Mucosa of stomach (tissue), 1 donor: ENCODE measurements at regions not wholly inside any gene's neighbourhood (a gene's known extent, or its start where the extent isn't known, plus 50 kb on each side); places are given as distances from the start of the nearest gene placed in this dataset.

Experiments
- H3K27me3 ChIP-seq: one replicate; pipeline ENCODE4 v1.7.0; 2013; ENCODE audit warnings: mild to moderate bottlenecking, low read length; ENCODE audit not compliant: control insufficient read depth, insufficient read depth
- H3K36me3 ChIP-seq: one replicate; pipeline ENCODE4 v1.7.0; 2013; ENCODE audit warnings: low read length; ENCODE audit not compliant: control insufficient read depth, insufficient read depth
- H3K4me1 ChIP-seq: one replicate; pipeline ENCODE4 v1.7.0; 2013; ENCODE audit warnings: mild to moderate bottlenecking, low read length; ENCODE audit not compliant: control insufficient read depth, insufficient read depth
- H3K4me3 ChIP-seq: one replicate; pipeline ENCODE4 v1.7.0; 2013; ENCODE audit warnings: low read length
- H3K9ac ChIP-seq: one replicate; pipeline ENCODE4 v1.7.0; 2013; ENCODE audit warnings: mild to moderate bottlenecking, low read length, moderate library complexity
- H3K9me3 ChIP-seq: one replicate; pipeline ENCODE4 v1.7.0; 2013; ENCODE audit warnings: mild to moderate bottlenecking, low read length, moderate library complexity; ENCODE audit not compliant: control insufficient read depth
- donor health status: Pancreatic carcinoma.

GRCh38 chr1:19591482-19592091 is 52.5 kb upstream of the NBL1 start:
- H3K27me3 ChIP-seq: no peaks in the 10 kb centered on the region
- H3K36me3 ChIP-seq: no peaks in the 10 kb centered on the region
- no peaks in the 10 kb centered on the region for H3K9me3 ChIP-seq
- no peak overlapping the region for H3K4me3 ChIP-seq
- no peak overlapping the region for H3K9ac ChIP-seq
- peaks cover 15% of the 10 kb centered on the region for H3K4me1 ChIP-seq

GRCh38 chr1:19585507-19585906 is 58.6 kb upstream of the NBL1 start:
- H3K4me1 ChIP-seq: peaks cover 9% of the 10 kb centered on the region
- H3K27me3 ChIP-seq: no peaks in the 10 kb centered on the region
- H3K36me3 ChIP-seq: no peaks in the 10 kb centered on the region
- no peaks in the 10 kb centered on the region for H3K9me3 ChIP-seq
- no peak overlapping the region for H3K9ac ChIP-seq
- H3K4me3 ChIP-seq: no peak overlapping the region

GRCh38 chr1:19582318-19582717 is 61.8 kb upstream of the NBL1 start:
- Histone ChIP-seq H3K27me3 (no peaks in the 10 kb centered on the region), H3K4me3 (no peak overlapping the region), H3K36me3 (no peaks in the 10 kb centered on the region), H3K4me1 (peaks cover 9% of the 10 kb centered on the region), H3K9me3 (no peaks in the 10 kb centered on the region), H3K9ac (no peak overlapping the region)

GRCh38 chr1:19581381-19581780 is 62.7 kb upstream of the NBL1 start:
- H3K9me3 ChIP-seq: no peaks in the 10 kb centered on the region
- H3K27me3 ChIP-seq: no peaks in the 10 kb centered on the region
- no peak overlapping the region for H3K9ac ChIP-seq
- peaks cover 9% of the 10 kb centered on the region for H3K4me1 ChIP-seq
- no peak overlapping the region for H3K4me3 ChIP-seq
- no peaks in the 10 kb centered on the region for H3K36me3 ChIP-seq

GRCh38 chr1:19577561-19577960 is 66.5 kb upstream of the NBL1 start:
- no peaks in the 10 kb centered on the region for H3K9me3 ChIP-seq
- no peak overlapping the region for H3K4me3 ChIP-seq
- no peaks in the 10 kb centered on the region for H3K27me3 ChIP-seq
- H3K36me3 ChIP-seq: no peaks in the 10 kb centered on the region
- H3K9ac ChIP-seq: no peak overlapping the region
- H3K4me1 ChIP-seq: peaks cover 7% of the 10 kb centered on the region

GRCh38 chr1:19577036-19577435 is 67.1 kb upstream of the NBL1 start:
- H3K9me3 ChIP-seq: no peaks in the 10 kb centered on the region
- no peak overlapping the region for H3K4me3 ChIP-seq
- no peaks in the 10 kb centered on the region for H3K36me3 ChIP-seq
- H3K27me3 ChIP-seq: no peaks in the 10 kb centered on the region
- H3K4me1 ChIP-seq: peaks cover 2% of the 10 kb centered on the region
- H3K9ac ChIP-seq: no peak overlapping the region

- Histone ChIP-seq H3K9ac (no peak overlapping the region), H3K4me3 (no peak overlapping the region), H3K36me3 (no peaks in the 10 kb centered on the region), H3K9me3 (no peaks in the 10 kb centered on the region), H3K4me1 (peaks cover under 1% of the 10 kb centered on the region), H3K27me3 (no peaks in the 10 kb centered on the region)
Measured at GRCh38 chr1:19569786-19570185, 74.3 kb upstream of the NBL1 start.

GRCh38 chr1:19567041-19567440 is 77.1 kb upstream of the NBL1 start:
- peaks cover 17% of the 10 kb centered on the region for H3K4me1 ChIP-seq
- H3K27me3 ChIP-seq: no peaks in the 10 kb centered on the region
- no peak overlapping the region for H3K9ac ChIP-seq
- no peaks in the 10 kb centered on the region for H3K36me3 ChIP-seq
- no peaks in the 10 kb centered on the region for H3K9me3 ChIP-seq
- H3K4me3 ChIP-seq: no peak overlapping the region

- Histone ChIP-seq H3K36me3 (no peaks in the 10 kb centered on the region), H3K27me3 (no peaks in the 10 kb centered on the region), H3K4me3 (no peak overlapping the region), H3K9ac (no peak overlapping the region), H3K4me1 (peaks cover 17% of the 10 kb centered on the region), H3K9me3 (no peaks in the 10 kb centered on the region)
Measured at GRCh38 chr1:19564366-19564765, 79.0 kb upstream of the CAPZB start.

GRCh38 chr1:19563324-19564097 is 78.2 kb upstream of the CAPZB start:
- Histone ChIP-seq H3K27me3 (no peaks in the 10 kb centered on the region), H3K4me1 (peaks cover 17% of the 10 kb centered on the region), H3K9me3 (no peaks in the 10 kb centered on the region), H3K36me3 (no peaks in the 10 kb centered on the region), H3K4me3 (no peak overlapping the region), H3K9ac (peak overlapping the region; percentile 5)

GRCh38 chr1:19562847-19563246 is 77.5 kb upstream of the CAPZB start:
- no peaks in the 10 kb centered on the region for H3K36me3 ChIP-seq
- H3K27me3 ChIP-seq: no peaks in the 10 kb centered on the region
- H3K9me3 ChIP-seq: no peaks in the 10 kb centered on the region
- no peak overlapping the region for H3K4me3 ChIP-seq
- no peak overlapping the region for H3K9ac ChIP-seq
- peaks cover 17% of the 10 kb centered on the region for H3K4me1 ChIP-seq

GRCh38 chr1:19560480-19560879 is 75.1 kb upstream of the CAPZB start:
- Histone ChIP-seq H3K9ac (no peak overlapping the region), H3K4me1 (peaks cover 21% of the 10 kb centered on the region), H3K4me3 (no peak overlapping the region), H3K36me3 (no peaks in the 10 kb centered on the region), H3K27me3 (no peaks in the 10 kb centered on the region), H3K9me3 (no peaks in the 10 kb centered on the region)
